ENCODE measurements at regions not wholly inside any gene's neighbourhood (a gene's known extent, or its start where the extent isn't known, plus 50 kb on each side); places are given as distances from the start of the nearest gene placed in this dataset.

DNA sequence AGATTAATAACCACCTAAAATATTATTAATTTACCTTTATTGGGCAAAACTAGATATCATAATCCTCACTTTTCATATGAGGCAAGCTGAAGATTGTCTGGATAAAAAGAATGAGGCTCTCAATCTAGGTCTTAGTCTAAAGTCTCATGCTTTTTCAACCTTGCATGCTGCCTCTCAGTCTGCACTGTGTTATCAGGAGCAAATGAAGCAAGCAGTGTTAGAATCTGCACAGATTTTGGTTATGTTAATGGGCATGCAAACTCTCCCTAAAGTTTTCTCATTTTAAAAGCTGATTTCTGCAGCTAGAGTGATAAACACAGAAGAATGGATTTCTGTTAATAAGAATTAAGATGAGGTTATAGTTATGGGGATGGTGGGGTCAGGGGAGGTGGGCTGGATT, 350.7 kb upstream of the C11orf87 start:
- H3K4me1 ChIP-seq, result no peaks in the 10 kb centered on the region
- H3K4me3 ChIP-seq, result no peak overlapping the region
- H3K36me3 ChIP-seq, result no peaks in the 10 kb centered on the region
- no peaks in the 10 kb centered on the region for H3K9me3 ChIP-seq (replicated peaks)
- no peak overlapping the region for H3K27ac ChIP-seq
- no peak for DNase-seq
- no peaks in the 10 kb centered on the region for H3K27me3 ChIP-seq

DNA sequence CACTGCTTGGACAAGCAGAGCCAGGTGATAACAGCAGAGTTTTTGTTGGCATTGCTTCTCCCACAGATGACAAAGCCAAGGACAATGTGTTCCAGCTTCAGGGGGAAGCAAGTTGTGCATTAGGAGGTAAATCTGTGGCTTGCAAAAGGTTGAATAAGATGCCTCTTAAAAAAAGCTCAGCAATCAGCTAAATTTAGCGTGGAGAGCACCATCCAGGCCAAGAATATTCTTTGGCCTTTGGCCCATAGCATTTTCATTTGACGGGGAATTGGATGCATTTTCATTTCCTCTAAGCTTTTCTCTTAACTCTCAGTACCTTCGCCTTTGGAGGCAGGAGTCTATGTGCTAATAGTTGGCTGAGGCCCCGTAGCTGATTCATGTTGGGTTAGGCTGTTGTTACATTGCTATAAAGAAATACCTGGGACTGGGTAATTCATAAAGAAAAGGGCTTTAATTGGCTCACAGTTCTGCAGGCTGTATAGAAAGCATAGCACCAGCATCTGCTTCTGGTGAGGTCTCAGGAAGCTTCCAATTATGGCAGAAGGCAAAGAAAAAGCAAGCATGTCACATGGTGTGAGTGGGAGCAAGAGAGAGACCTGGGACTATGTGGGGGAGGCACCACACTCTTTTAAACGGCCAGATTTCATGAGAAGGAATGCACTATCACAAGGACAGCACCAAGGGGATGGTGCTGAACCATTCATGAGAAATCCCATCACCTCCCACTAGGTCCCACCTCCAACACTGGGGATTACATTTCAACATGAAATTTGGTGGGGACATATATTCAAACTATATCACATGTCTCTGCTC, 350.1 kb upstream of the C11orf87 start:
- Histone ChIP-seq H3K4me1 (no peaks in the 10 kb centered on the region), H3K27me3 (no peaks in the 10 kb centered on the region), H3K36me3 (no peaks in the 10 kb centered on the region), H3K9me3 (replicated peaks) (no peaks in the 10 kb centered on the region), H3K4me3 (no peak overlapping the region), H3K27ac (peak overlapping the region; percentile 24; the same call in 1 of the 2 replicates)
- peak; percentile 11 to 50 for DNase-seq

DNA sequence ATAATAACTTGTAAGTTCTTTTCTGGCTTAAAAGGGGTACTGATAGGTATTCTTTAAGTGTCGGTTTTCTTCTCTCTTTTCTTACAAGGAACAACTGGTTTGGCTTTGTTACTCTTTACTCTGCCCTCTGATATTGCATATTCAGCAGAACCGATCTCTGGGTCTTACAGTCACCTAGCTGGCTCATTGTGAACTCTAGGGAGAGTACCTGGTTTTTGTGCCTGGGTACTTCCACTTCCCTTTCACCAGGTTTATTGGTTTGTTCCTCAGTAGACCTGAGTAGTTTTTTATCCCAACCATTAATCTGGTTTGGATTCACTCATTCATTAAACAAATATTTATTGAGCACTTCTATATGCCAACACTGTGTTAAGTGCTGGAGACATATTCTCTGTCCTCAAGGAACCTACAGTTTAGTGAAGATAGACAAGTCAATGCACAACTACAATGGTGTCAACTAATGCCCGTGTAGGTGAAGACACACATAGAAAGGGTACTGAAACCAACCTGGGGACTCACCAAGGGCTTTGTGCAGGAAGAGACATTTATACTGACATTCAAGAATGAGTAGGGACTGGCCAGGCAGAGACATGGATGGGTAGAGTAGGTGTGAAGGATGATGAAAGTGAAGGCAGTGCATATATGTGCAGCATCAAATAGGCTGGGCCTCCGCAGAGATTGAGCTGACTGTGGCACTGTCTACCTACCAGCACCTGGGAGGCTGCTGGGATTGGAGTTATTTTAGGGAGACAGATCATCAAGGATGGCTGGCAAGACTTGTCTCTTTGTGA, 348.8 kb upstream of the C11orf87 start:
- H3K36me3 ChIP-seq, result no peaks in the 10 kb centered on the region
- H3K4me1 ChIP-seq, result no peaks in the 10 kb centered on the region
- H3K27ac ChIP-seq, result no peak overlapping the region
- H3K27me3 ChIP-seq, result no peaks in the 10 kb centered on the region
- DNase-seq, result no peak
- H3K4me3 ChIP-seq, result no peak overlapping the region
- H3K9me3 ChIP-seq (replicated peaks), result no peaks in the 10 kb centered on the region

DNA sequence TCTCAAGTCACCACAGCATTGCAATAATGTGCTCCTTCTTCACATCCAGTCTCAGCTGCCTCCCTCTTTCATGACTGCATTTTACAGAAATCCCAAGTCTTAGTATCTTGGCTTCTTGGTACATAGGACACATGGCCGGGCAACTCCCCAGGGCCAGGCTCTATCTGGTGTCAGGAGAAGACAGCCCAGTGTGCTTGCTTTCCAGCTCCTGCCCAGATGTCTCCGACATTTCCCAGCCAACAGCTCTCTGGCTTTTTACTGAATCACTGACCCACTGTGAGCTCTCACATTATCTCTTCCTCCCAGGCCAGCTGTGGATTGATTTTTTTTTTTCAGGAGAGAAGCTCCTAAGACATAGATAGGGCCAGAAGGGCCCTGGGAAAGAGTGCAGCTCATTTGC, 346.0 kb upstream of the C11orf87 start:
- H3K9me3 ChIP-seq (replicated peaks), result no peaks in the 10 kb centered on the region
- no peaks in the 10 kb centered on the region for H3K4me1 ChIP-seq
- H3K27me3 ChIP-seq, result no peaks in the 10 kb centered on the region
- no peak for DNase-seq
- H3K27ac ChIP-seq, result no peak overlapping the region
- H3K36me3 ChIP-seq, result no peaks in the 10 kb centered on the region
- H3K4me3 ChIP-seq, result no peak overlapping the region

DNA sequence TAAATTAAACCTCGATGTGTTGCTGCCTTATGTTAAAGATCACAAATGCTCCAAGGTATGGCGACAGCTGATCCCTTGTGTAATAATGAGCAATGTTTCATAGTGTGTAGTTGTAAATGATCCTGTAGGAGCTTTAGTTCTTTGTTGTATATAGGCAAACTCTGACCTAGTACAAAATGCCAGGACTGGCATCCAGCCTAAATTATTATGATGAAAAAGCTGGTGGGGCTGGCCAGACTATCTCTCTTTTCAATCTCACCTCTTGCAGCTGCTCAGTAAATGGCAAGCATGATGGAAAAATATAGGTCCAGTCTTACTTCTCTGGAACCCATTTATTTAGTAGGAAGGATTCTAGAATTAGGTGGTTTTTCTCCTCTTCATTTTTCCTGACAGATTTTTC, 345.1 kb upstream of the C11orf87 start:
- Histone ChIP-seq H3K36me3 (no peaks in the 10 kb centered on the region), H3K27ac (no peak overlapping the region), H3K4me1 (no peaks in the 10 kb centered on the region), H3K27me3 (no peaks in the 10 kb centered on the region), H3K4me3 (no peak overlapping the region), H3K9me3 (replicated peaks) (no peaks in the 10 kb centered on the region)
- DNase-seq, result peak in 1 of 2 experiments; percentile 5

DNA sequence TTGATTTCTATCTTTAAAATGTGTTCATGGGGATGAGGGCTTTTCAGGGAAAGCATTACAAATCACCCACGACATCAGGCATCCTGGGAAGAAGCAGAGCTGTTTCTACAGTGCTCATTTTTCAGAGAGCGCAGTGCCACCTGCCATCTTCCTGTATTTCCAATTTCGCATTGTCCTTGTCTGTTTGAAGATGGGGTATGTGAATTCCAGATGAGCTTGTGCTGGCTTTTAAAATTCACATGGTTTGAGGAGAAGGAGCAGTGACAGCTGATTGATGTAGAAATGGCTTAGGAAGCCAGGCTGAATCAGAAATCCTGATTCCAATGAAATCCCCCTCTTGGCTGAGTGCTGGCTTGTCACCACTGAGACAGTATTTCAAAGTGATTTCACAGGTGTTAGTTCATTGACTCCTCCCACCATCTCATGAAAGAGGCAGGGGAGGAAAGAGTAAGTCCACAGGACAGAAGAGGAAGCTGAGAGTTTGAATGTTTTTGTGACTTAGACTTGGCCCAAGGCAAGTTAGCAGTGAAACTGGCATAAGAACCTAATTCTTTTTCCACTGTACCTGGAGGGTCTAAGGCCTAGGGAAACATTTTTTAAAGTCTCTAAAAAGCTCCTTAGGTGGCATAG, 344.6 kb upstream of the C11orf87 start:
- no peaks in the 10 kb centered on the region for H3K9me3 ChIP-seq (replicated peaks)
- no peak overlapping the region for H3K4me3 ChIP-seq
- DNase-seq, result peak in 1 of 2 experiments; percentile 5
- H3K4me1 ChIP-seq, result no peaks in the 10 kb centered on the region
- no peak overlapping the region for H3K27ac ChIP-seq
- H3K36me3 ChIP-seq, result no peaks in the 10 kb centered on the region
- H3K27me3 ChIP-seq, result no peaks in the 10 kb centered on the region

DNA sequence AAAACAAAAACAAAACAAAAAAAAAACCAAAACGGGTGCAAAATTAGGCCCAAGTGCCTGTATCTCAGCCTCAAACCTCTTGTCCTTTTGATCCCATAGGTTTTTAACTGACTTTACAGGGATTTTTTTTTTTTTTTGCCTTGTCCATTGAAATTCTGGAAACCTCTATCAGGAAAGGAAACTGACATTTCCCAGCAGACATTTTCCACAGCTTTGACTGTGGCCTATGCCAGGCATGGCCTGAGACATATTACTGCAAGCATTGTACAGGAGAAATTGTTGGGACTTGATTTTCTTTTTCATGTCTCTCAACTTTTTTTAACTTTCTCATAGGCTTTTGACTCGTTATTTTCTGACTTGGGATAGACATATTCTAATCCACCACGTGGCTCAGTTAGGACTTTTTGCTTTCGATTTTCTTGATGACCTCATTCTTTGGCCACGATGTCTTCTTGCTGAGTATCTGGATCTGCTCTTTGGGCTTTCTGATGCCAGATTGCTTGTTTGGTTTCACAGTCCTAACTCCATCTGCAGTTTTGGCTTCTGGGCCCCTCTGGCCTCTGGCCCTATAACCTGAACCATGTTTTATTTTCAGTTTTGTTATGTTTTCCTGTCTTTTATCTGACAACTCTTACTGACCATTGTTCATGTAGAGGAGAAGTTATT, 336.1 kb upstream of the C11orf87 start:
- Histone ChIP-seq H3K4me1 (no peaks in the 10 kb centered on the region), H3K27me3 (no peaks in the 10 kb centered on the region), H3K27ac (no peak overlapping the region), H3K36me3 (no peaks in the 10 kb centered on the region), H3K9me3 (replicated peaks) (no peaks in the 10 kb centered on the region), H3K4me3 (no peak overlapping the region)
- no peak for DNase-seq

DNA sequence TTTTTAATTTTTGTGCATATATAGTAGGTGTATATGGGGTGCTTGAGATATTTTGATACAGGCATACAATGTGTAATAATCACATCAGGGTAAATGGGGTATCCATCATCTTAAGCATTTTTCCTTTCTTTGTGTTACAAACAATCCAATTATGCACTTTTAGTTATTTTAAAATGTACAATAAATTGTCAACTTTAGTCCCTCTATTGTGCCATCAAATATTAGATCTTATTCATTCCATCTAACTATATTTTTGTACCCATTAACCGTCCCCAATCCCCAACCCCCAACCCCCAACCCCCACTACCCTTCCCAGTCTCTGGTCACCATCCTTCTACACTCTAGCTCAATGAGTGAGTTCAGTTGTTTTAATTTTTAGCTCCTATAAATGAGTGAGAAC, 335.1 kb upstream of the C11orf87 start:
- Histone ChIP-seq H3K4me3 (no peak overlapping the region), H3K27ac (no peak overlapping the region)

DNA sequence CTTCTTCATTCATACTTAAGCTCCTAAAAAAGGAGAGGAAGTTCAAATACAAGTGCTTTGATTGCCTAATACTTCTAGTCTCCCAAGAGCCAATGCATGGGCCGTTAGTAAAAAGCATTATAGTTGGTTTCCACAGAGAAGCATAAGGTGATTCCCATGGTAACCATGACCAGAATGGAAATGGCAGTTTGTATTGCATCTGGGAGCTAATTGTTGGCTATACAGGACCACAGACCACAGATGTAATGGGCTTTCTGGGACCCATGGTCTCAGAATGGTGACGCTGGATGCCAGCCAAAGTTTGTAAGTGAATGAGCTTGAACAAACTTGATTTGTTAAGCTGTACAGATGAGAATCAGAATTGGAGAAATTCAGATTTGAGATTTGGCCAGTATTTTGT, 333.9 kb upstream of the C11orf87 start:
- Histone ChIP-seq H3K27ac (no peak overlapping the region), H3K4me1 (no peaks in the 10 kb centered on the region), H3K9me3 (replicated peaks) (no peaks in the 10 kb centered on the region), H3K4me3 (no peak overlapping the region), H3K27me3 (no peaks in the 10 kb centered on the region), H3K36me3 (no peaks in the 10 kb centered on the region)
- no peak for DNase-seq

More for the DNA sequence above, 335.1 kb upstream of the C11orf87 start:
- Histone ChIP-seq H3K4me1 (no peaks in the 10 kb centered on the region), H3K9me3 (replicated peaks) (no peaks in the 10 kb centered on the region), H3K27me3 (no peaks in the 10 kb centered on the region), H3K36me3 (no peaks in the 10 kb centered on the region)
- DNase-seq, result no peak

DNA sequence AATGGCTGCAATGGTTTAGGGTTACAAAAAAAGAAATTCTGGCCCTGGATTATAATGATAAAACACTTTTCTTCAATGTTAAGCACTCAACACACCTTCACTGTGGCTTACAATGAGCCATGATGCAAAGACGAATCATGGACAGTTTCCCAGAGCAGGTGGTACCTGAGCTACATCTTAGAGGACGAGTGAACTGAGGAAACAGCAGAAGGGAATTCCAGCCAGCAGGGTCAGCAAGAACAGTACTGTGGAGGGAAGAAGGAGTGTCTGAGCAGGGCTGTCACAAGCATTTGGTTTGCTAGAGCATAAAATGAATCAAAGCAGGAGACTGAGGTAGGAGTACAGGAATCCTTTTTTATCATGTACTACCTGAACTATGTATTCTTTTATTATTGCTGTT, 332.8 kb upstream of the C11orf87 start:
- no peaks in the 10 kb centered on the region for H3K4me1 ChIP-seq
- H3K27me3 ChIP-seq, result no peaks in the 10 kb centered on the region
- no peaks in the 10 kb centered on the region for H3K9me3 ChIP-seq (replicated peaks)
- H3K4me3 ChIP-seq, result no peak overlapping the region
- no peaks in the 10 kb centered on the region for H3K36me3 ChIP-seq
- no peak for DNase-seq
- no peak overlapping the region for H3K27ac ChIP-seq

DNA sequence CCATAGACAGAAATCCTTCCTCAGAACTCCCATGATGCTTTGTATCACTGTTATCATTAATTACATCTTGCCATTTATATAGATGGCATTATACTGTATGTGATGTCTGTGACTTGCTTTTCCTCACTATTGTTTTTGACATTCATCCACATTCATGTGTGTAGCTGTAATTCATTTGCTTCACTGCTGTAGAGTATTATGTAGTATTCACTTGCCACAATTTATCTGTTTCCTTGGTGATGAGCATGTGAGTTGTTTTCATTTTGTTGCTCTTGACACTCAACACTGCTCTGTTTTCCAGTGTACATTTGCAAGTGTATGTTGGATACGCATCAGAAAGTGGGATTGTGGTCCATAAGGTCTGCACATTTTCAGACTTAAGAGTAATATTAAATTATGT, 328.6 kb upstream of the C11orf87 start:
- Histone ChIP-seq H3K9me3 (replicated peaks) (no peaks in the 10 kb centered on the region), H3K27ac (no peak overlapping the region), H3K27me3 (no peaks in the 10 kb centered on the region), H3K4me1 (0 out of 2 replicates have a peak, but pooled peaks cover 4% of the 10 kb centered on the region), H3K4me3 (no peak overlapping the region), H3K36me3 (no peaks in the 10 kb centered on the region)
- DNase-seq, result no peak

DNA sequence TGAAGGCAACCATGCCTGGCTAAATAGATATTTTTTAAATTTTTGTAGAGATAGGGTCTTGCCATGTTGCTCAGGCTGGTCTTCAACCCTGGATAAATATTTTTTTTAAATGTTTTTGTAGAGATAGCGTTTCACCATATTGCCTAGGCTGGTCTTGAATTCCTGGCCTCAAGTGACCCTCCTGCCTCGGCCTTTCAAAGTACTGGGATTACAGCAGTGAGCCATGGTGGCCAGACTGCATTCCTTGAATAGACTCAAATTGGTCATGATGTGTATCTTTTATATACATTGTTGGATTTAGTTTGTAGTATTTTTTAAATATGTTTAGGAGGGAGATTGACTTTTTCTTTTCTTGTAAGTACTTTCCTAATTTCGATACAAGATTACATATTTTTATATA, 325.7 kb upstream of the C11orf87 start:
- peak overlapping the region; percentile 25; the same call in 1 of the 2 replicates for H3K27ac ChIP-seq
- no peaks in the 10 kb centered on the region for H3K36me3 ChIP-seq
- DNase-seq, result peak in 1 of 2 experiments; percentile 38

DNA sequence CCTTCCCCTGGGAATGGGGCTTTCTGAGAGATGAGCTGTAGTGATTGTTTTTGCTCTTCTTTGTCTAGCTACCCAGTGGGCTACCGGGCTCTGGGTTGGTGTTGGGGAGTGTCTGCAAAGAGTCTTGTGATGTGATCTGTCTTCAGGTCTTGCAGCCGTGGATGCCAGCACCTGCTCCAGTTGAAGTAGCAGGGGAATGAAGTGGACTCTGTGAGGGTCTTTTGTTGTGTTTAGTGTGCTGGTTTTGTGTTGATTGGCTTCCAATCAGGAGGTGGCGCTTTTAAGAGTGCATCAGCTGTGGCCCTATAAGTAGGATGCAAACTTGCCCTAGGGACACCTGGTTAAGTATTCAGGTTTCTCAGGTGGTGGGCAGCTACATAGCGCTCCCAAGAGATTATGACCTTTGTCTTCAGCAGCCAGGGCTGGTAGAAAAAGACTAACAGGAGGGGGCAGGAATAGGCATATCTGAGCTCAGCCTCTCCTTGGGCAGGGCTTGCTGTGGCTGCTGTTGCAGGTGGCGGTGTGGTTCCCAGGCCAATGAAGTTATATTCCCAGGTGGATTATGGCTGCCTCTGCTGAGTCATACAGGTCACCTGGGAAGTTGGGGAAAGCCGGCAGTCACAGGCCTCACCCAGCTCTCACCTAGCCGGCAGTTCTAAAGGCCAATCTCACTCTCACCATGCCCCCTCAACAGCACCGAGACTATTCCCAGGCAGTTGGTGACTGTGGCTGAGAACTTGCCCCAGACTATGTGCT, 315.7 kb upstream of the C11orf87 start:
- Histone ChIP-seq H3K27ac (no peak overlapping the region), H3K27me3 (no peaks in the 10 kb centered on the region), H3K36me3 (no peaks in the 10 kb centered on the region), H3K9me3 (replicated peaks) (no peaks in the 10 kb centered on the region), H3K4me1 (no peaks in the 10 kb centered on the region), H3K4me3 (no peak overlapping the region)
- no peak for DNase-seq

More for the DNA sequence above, 325.7 kb upstream of the C11orf87 start:
- Histone ChIP-seq H3K9me3 (replicated peaks) (no peaks in the 10 kb centered on the region), H3K4me1 (0 out of 2 replicates have a peak, but pooled peaks cover 4% of the 10 kb centered on the region), H3K27me3 (no peaks in the 10 kb centered on the region), H3K4me3 (no peak overlapping the region)

DNA sequence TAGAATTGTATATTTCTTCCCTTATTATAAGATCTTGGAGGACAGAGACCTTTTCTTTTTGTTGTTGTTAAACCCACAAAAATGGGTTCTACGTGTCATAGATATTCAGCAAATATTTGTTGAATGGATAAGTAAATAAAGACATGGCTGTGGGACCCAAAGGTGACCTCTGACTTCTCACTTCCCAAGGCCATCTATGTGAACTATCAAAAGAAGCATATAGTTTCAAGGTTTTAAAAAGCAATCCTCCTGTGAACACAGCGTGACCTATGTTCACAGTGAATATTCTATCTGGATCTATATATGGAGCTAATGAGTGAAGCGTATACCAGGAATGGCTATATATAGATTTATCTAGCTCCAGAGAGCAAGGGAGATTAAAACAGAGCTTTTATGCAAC, 312.8 kb upstream of the C11orf87 start:
- no peaks in the 10 kb centered on the region for H3K9me3 ChIP-seq (replicated peaks)
- no peaks in the 10 kb centered on the region for H3K27me3 ChIP-seq
- DNase-seq, result no peak
- peaks cover 5% of the 10 kb centered on the region for H3K4me1 ChIP-seq
- no peak overlapping the region for H3K4me3 ChIP-seq
- no peak overlapping the region for H3K27ac ChIP-seq
- no peaks in the 10 kb centered on the region for H3K36me3 ChIP-seq

All from SJCRH30 (cell line).